GM12878 (cell line): ENCODE measurements at regions not wholly inside any gene's neighbourhood (a gene's known extent, or its start where the extent isn't known, plus 50 kb on each side); places are given as distances from the start of the nearest gene placed in this dataset.

Experiments used
- BRCA1 ChIP-seq: IDR thresholded peaks from 2 replicates; pipeline ENCODE4 v1.6.1; 2011; ENCODE audit warnings: low read depth, low read length, improper control_type of control experiment
- CBFB ChIP-seq: IDR thresholded peaks from 2 replicates; pipeline ENCODE4 v1.6.1; 2016; ENCODE audit warnings: antibody characterized with exemption, low read depth
- EP300 ChIP-seq, 2 experiments: fragments of 150-350 bp in 1 of 2; IDR thresholded peaks; 2 replicates each; pipeline ENCODE4 v1.6.1; 2011 to 2012; ENCODE audit warnings: low read depth in 2 of 2, low read length in 2 of 2, borderline replicate concordance in 1 of 2, improper control_type of control experiment in 1 of 2, inconsistent platforms in 1 of 2; ENCODE audit not compliant: control insufficient read depth in 1 of 2
- EZH2 ChIP-seq: IDR thresholded peaks from 2 replicates; pipeline ENCODE4 v1.6.1; 2012; ENCODE audit warnings: low read depth, mild to moderate bottlenecking, control low read depth, inconsistent platforms, low read length, borderline replicate concordance; ENCODE audit not compliant: control insufficient read depth
- KLF5 ChIP-seq: fragments of 450-650 bp; IDR thresholded peaks from 2 replicates; pipeline ENCODE4 v1.6.1; 2014; ENCODE audit warnings: mild to moderate bottlenecking; ENCODE audit not compliant: partially characterized antibody
- LARP7 ChIP-seq: fragments of 450-650 bp; IDR thresholded peaks from 2 replicates; pipeline ENCODE4 v1.6.1; 2017; ENCODE audit warnings: mild to moderate bottlenecking
- MTA2 ChIP-seq: fragments of 450-650 bp; IDR thresholded peaks from 2 replicates; pipeline ENCODE4 v1.6.1; 2016; ENCODE audit warnings: low read depth, mild to moderate bottlenecking, moderate library complexity
- RFX5 ChIP-seq: IDR thresholded peaks from 2 replicates; pipeline ENCODE4 v1.6.1; 2011; ENCODE audit warnings: low read depth, low read length, improper control_type of control experiment
- ZNF217 ChIP-seq: fragments of 450-650 bp; IDR thresholded peaks from 2 replicates; pipeline ENCODE4 v1.6.1; 2017; ENCODE audit warnings: antibody characterized with exemption, mild to moderate bottlenecking
- ZNF622 ChIP-seq: fragments of 450-650 bp; IDR thresholded peaks from 2 replicates; pipeline ENCODE4 v1.6.1; 2017; ENCODE audit warnings: mild to moderate bottlenecking, inconsistent platforms
- TF ChIP-seq, protein P1 (sequence below), 3 experiments: IDR thresholded peaks in 2 of 3; conservative IDR thresholded peaks in 1 of 3; 2 replicates each; pipeline ENCODE4 v1.5.1; 2011; ENCODE audit warnings: low read depth in 3 of 3, low read length in 3 of 3, mild to moderate bottlenecking in 3 of 3, control low read depth in 2 of 3, moderate library complexity in 2 of 3, inconsistent platforms in 1 of 3, mixed read lengths in 1 of 3; ENCODE audit not compliant: control insufficient read depth in 2 of 3, insufficient read depth in 1 of 3; ENCODE audit errors: extremely low read depth in 1 of 3
- TF ChIP-seq, protein P2 (sequence below): IDR thresholded peaks from 2 replicates; pipeline ENCODE4 v1.6.1; 2012; ENCODE audit warnings: mild to moderate bottlenecking, low read depth, low read length
- TF ChIP-seq, protein P3 (sequence below): fragments of 450-650 bp; IDR thresholded peaks from 2 replicates; pipeline ENCODE4 v1.6.1; 2018; ENCODE audit warnings: borderline replicate concordance, mild to moderate bottlenecking; ENCODE audit not compliant: partially characterized antibody
- TF ChIP-seq, protein P4 (sequence below): fragments of 450-650 bp; IDR thresholded peaks from 2 replicates; pipeline ENCODE4 v1.6.1; 2017; ENCODE audit warnings: low read depth, mild to moderate bottlenecking, moderate library complexity
- TF ChIP-seq, protein P5 (sequence below): IDR thresholded peaks from 2 replicates; pipeline ENCODE4 v1.6.1; 2012; ENCODE audit warnings: low read depth, low read length, improper control_type of control experiment

DNA sequence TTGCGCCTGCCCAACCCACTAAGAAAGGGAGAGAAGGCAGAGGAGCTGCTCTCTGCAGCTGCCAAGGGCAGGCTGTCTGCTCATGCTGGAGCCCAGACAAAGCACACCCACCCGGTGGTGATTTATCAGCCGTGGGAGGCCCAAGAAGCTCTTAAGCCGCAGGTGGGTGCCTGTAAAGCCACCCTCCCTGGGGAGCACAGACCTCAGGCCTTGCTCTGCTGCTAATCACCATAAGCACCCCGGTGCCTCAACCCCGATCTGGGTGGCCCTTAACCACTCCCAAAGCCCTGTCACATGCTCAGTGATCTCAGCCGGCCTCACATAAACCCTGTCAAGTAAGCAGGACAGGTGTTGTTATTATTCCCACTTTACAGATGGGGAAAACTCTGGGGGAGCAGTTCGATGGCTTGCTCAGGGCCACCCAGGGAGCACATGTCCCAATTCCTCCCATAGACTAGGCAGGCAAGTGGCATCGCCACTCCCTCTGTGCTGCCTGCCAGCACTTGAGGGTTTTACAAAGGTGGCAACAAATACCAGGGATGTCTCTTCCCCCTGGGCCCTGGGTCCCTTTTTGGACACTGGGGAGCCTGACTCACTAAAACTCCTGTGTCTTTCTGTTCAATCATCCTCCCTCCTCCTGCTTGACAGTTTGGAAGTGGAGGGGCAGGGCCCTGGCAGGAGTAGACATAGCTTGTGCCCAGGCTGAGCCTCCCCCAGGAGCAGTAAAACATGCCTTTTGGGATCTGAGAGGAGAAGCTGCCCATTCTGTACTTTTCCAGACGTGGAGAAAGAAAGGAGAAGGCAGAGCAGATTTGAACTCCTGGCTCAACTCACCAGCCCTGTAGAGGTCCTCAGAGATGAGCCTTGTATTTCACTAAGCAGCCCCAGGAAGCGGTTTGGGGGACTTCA, 299.3 kb downstream of the SOX9 start (continued):
- TF ChIP-seq KLF5, result peak; percentile 59
- no peak for TF ChIP-seq EZH2
- TF ChIP-seq MTA2, result peak; percentile 96
- TF ChIP-seq LARP7, result peak; percentile 11
- TF ChIP-seq, protein P1, sequence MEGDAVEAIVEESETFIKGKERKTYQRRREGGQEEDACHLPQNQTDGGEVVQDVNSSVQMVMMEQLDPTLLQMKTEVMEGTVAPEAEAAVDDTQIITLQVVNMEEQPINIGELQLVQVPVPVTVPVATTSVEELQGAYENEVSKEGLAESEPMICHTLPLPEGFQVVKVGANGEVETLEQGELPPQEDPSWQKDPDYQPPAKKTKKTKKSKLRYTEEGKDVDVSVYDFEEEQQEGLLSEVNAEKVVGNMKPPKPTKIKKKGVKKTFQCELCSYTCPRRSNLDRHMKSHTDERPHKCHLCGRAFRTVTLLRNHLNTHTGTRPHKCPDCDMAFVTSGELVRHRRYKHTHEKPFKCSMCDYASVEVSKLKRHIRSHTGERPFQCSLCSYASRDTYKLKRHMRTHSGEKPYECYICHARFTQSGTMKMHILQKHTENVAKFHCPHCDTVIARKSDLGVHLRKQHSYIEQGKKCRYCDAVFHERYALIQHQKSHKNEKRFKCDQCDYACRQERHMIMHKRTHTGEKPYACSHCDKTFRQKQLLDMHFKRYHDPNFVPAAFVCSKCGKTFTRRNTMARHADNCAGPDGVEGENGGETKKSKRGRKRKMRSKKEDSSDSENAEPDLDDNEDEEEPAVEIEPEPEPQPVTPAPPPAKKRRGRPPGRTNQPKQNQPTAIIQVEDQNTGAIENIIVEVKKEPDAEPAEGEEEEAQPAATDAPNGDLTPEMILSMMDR (IDR thresholded peaks at IDR 0.05 in 2 of 3, conservative IDR thresholded peaks at IDR 0.05 in 1 of 3; ENCODE audit: control insufficient read depth in 2 of 3, extremely low read depth in 1 of 3, insufficient read depth in 1 of 3, low read depth in 3 of 3, low read length in 3 of 3), result peak; percentile 8 to 27 (median 13); a peak in 1 of 6 replicates
- TF ChIP-seq ZNF217, result 0 out of 2 replicates have a peak, but pooled peaks have one; percentile 19
- no peak for TF ChIP-seq ZNF622
- TF ChIP-seq, protein P2, sequence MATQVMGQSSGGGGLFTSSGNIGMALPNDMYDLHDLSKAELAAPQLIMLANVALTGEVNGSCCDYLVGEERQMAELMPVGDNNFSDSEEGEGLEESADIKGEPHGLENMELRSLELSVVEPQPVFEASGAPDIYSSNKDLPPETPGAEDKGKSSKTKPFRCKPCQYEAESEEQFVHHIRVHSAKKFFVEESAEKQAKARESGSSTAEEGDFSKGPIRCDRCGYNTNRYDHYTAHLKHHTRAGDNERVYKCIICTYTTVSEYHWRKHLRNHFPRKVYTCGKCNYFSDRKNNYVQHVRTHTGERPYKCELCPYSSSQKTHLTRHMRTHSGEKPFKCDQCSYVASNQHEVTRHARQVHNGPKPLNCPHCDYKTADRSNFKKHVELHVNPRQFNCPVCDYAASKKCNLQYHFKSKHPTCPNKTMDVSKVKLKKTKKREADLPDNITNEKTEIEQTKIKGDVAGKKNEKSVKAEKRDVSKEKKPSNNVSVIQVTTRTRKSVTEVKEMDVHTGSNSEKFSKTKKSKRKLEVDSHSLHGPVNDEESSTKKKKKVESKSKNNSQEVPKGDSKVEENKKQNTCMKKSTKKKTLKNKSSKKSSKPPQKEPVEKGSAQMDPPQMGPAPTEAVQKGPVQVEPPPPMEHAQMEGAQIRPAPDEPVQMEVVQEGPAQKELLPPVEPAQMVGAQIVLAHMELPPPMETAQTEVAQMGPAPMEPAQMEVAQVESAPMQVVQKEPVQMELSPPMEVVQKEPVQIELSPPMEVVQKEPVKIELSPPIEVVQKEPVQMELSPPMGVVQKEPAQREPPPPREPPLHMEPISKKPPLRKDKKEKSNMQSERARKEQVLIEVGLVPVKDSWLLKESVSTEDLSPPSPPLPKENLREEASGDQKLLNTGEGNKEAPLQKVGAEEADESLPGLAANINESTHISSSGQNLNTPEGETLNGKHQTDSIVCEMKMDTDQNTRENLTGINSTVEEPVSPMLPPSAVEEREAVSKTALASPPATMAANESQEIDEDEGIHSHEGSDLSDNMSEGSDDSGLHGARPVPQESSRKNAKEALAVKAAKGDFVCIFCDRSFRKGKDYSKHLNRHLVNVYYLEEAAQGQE, result no peak
- TF ChIP-seq CBFB, result peak; percentile 91
- TF ChIP-seq, protein P3, sequence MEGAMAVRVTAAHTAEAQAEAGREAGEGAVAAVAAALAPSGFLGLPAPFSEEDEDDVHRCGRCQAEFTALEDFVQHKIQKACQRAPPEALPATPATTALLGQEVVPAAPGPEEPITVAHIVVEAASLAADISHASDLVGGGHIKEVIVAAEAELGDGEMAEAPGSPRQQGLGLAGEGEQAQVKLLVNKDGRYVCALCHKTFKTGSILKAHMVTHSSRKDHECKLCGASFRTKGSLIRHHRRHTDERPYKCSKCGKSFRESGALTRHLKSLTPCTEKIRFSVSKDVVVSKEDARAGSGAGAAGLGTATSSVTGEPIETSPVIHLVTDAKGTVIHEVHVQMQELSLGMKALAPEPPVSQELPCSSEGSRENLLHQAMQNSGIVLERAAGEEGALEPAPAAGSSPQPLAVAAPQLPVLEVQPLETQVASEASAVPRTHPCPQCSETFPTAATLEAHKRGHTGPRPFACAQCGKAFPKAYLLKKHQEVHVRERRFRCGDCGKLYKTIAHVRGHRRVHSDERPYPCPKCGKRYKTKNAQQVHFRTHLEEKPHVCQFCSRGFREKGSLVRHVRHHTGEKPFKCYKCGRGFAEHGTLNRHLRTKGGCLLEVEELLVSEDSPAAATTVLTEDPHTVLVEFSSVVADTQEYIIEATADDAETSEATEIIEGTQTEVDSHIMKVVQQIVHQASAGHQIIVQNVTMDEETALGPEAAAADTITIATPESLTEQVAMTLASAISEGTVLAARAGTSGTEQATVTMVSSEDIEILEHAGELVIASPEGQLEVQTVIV, result no peak
- TF ChIP-seq BRCA1, result no peak
- TF ChIP-seq, protein P4, sequence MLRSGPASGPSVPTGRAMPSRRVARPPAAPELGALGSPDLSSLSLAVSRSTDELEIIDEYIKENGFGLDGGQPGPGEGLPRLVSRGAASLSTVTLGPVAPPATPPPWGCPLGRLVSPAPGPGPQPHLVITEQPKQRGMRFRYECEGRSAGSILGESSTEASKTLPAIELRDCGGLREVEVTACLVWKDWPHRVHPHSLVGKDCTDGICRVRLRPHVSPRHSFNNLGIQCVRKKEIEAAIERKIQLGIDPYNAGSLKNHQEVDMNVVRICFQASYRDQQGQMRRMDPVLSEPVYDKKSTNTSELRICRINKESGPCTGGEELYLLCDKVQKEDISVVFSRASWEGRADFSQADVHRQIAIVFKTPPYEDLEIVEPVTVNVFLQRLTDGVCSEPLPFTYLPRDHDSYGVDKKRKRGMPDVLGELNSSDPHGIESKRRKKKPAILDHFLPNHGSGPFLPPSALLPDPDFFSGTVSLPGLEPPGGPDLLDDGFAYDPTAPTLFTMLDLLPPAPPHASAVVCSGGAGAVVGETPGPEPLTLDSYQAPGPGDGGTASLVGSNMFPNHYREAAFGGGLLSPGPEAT, result peak; percentile 74; the same call in 1 of the 2 replicates
- TF ChIP-seq EP300 (IDR thresholded peaks at IDR 0.05; ENCODE audit: borderline replicate concordance in 1 of 2, control insufficient read depth in 1 of 2, low read depth in 2 of 2, low read length in 2 of 2), result peak; percentile 83 to 87
- TF ChIP-seq, protein P5, sequence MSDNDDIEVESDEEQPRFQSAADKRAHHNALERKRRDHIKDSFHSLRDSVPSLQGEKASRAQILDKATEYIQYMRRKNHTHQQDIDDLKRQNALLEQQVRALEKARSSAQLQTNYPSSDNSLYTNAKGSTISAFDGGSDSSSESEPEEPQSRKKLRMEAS, result no peak; the same call in 1 of the 2 replicates
- no peak for TF ChIP-seq RFX5
